ENCODE measurements at regions not wholly inside any gene's neighbourhood (a gene's known extent, or its start where the extent isn't known, plus 50 kb on each side); places are given as distances from the start of the nearest gene placed in this dataset.

GRCh38 chr11:69229511-69229910 is 64.4 kb upstream of the MYEOV start:
- TF ChIP-seq, protein P1, sequence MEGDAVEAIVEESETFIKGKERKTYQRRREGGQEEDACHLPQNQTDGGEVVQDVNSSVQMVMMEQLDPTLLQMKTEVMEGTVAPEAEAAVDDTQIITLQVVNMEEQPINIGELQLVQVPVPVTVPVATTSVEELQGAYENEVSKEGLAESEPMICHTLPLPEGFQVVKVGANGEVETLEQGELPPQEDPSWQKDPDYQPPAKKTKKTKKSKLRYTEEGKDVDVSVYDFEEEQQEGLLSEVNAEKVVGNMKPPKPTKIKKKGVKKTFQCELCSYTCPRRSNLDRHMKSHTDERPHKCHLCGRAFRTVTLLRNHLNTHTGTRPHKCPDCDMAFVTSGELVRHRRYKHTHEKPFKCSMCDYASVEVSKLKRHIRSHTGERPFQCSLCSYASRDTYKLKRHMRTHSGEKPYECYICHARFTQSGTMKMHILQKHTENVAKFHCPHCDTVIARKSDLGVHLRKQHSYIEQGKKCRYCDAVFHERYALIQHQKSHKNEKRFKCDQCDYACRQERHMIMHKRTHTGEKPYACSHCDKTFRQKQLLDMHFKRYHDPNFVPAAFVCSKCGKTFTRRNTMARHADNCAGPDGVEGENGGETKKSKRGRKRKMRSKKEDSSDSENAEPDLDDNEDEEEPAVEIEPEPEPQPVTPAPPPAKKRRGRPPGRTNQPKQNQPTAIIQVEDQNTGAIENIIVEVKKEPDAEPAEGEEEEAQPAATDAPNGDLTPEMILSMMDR (IDR thresholded peaks at IDR 0.05), result no peak
- TF ChIP-seq EZH2 (IDR thresholded peaks at IDR 0.05) (no peak), EZH2phosphoT487 (IDR thresholded peaks at IDR 0.05) (no peak)
